Adrenal gland (tissue), 9 donors: ENCODE measurements at regions not wholly inside any gene's neighbourhood (a gene's known extent, or its start where the extent isn't known, plus 50 kb on each side); places are given as distances from the start of the nearest gene placed in this dataset.
"Not testable (repeated sequence)": the region's sequence is repeated elsewhere in the genome, so short reads cannot be mapped to it uniquely, and the experiment has no call there.

Source experiments
- DNase-seq, 7 donors: peaks; one replicate each; pipeline ENCODE4 v3.0.0-alpha.2; 2019 to 2020
- H3K27ac ChIP-seq, 5 donors: fragments of 200-600 bp; sonication (generic) in 4 of 5; 1 replicate in 3 of 5; 2 replicates in 2 of 5; pipeline versions ENCODE4 v1.5.1 to v1.8.0; 2016 to 2020; ENCODE audit warnings: mild to moderate bottlenecking in 1 of 5
- H3K27me3 ChIP-seq: fragments of 200-600 bp; 2 replicates; pipeline ENCODE4 v1.8.0; 2021
- H3K36me3 ChIP-seq, 2 donors: fragments of 200-600 bp; replicated peaks in 1 of 2; 1 replicate in 1 of 2; 2 replicates in 1 of 2; pipeline versions ENCODE4 v1.5.1 to v1.8.0; 2018 to 2022
- H3K4me1 ChIP-seq, 2 donors: fragments of 200-600 bp; replicated peaks in 1 of 2; 1 replicate in 1 of 2; 2 replicates in 1 of 2; pipeline versions ENCODE4 v1.5.1 to v1.8.0; 2018 to 2021
- H3K4me3 ChIP-seq, 4 donors: fragments of 200-600 bp; sonication (generic) in 3 of 4; one replicate each; pipeline ENCODE4 v1.5.1; 2016 to 2018
- H3K9me3 ChIP-seq, 3 donors: fragments of 200-600 bp; sonication (generic) in 1 of 3; replicated peaks in 1 of 3; 1 replicate in 2 of 3; 2 replicates in 1 of 3; pipeline versions ENCODE4 v1.5.1 to v1.8.0; 2016 to 2021
- POLR2A ChIP-seq, 2 donors: fragments of 450-650 bp; IDR thresholded peaks; one replicate each; pipeline ENCODE4 v1.6.1; 2017; ENCODE audit warnings: antibody characterized with exemption in 2 of 2, mild to moderate bottlenecking in 2 of 2, moderate library complexity in 1 of 2
- WGBS, 4 donors: extraction: QIAGEN DNeasy Blood & Tissue Kit in 2 of 4; methylation state at CpG; one replicate each; pipeline versions ENCODE4 v1.1.5 to v1.1.7; 2013 to 2017; 5-methylcytosine and 5-hydroxymethylcytosine counted together
- intact Hi-C, 2 donors: fragments of 100-400 bp; cut with DNase I; formaldehyde crosslinking; loops; one replicate each; pipeline versions ENCODE4 v1.14.1 to v1.15.0; 2022 to 2023
- TF ChIP-seq, protein P1 (sequence below), 6 experiments: fragments of 450-650 bp in 4 of 6; fragments of 200-600 bp in 2 of 6; sonication (generic) in 1 of 6; IDR thresholded peaks; 1 replicate in 5 of 6; 2 replicates in 1 of 6; pipeline versions ENCODE4 v1.5.1 to v1.8.0; 2016 to 2021; ENCODE audit warnings: antibody characterized with exemption in 6 of 6, mild to moderate bottlenecking in 2 of 6, moderate library complexity in 1 of 6
- donor health status: healthy with polysubstance abuse.
- donor health status: Bipolar disorder and iron deficiency.
- donor health status: DM: yes; HTN: yes; CAD: no.
- donor health status: DM: no; HTN: no; CAD: no.
- donor health status: DM: no; HTN: no; CAD: no.

DNA sequence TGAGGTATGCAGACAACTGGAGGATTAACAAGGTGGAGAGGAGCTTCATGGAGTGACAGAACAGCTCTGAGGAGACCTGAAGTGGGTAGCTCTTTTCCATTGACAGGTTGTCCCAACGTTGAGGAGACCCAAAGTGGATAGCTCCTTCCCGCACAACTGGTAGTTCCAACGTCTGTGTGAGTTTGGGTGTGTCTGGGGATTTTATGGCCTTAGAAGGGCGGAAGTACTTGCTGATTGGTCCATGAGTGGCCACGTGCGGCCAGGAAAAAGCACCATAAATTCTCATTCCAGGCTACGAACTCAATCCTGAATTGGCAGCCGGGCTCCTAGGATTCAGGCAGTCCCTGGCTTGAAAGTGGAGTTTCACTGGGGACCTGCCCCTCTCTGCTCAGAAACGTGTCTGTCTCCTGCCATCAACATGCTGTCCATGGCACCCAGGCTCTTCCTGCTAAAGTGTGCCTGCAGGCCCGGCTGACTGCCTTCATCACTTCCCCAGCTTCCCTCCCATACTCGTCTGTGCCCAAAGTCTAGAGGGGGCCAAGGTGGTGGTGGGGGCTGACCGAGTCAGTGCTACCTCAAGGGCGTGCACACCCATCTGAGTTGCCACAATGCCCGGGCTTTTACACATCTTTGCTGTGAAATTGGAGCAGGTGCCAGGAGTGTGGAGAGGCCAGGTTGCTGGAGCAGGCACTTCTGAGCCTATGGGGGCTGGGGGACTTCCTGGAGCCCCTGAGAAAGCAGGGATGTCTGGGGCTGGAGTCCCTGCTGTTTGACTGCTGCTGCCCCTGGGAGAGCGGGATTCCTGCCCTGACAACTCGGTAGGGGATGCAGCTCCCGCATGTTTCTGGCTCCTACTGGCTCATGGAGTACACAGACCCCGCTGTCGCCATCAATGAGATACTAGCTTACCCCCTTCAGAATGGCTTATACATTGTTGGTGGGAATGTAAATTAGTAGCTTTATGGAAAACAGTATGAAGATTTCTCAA, 2034.6 kb upstream of the ACO1 start:
- no peaks in the 10 kb centered on the region for H3K4me1 ChIP-seq
- no peaks in the 10 kb centered on the region for H3K27me3 ChIP-seq
- TF ChIP-seq, protein P1, sequence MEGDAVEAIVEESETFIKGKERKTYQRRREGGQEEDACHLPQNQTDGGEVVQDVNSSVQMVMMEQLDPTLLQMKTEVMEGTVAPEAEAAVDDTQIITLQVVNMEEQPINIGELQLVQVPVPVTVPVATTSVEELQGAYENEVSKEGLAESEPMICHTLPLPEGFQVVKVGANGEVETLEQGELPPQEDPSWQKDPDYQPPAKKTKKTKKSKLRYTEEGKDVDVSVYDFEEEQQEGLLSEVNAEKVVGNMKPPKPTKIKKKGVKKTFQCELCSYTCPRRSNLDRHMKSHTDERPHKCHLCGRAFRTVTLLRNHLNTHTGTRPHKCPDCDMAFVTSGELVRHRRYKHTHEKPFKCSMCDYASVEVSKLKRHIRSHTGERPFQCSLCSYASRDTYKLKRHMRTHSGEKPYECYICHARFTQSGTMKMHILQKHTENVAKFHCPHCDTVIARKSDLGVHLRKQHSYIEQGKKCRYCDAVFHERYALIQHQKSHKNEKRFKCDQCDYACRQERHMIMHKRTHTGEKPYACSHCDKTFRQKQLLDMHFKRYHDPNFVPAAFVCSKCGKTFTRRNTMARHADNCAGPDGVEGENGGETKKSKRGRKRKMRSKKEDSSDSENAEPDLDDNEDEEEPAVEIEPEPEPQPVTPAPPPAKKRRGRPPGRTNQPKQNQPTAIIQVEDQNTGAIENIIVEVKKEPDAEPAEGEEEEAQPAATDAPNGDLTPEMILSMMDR (IDR thresholded peaks at IDR 0.05): no peak
- no peaks in the 10 kb centered on the region for H3K36me3 ChIP-seq
- no peak overlapping the region for H3K27ac ChIP-seq
- WGBS, 4 donors: 82 to 85% (median 84%) methylated on average over 16 to 19 of the region's 19 CpGs
- no peaks in the 10 kb centered on the region for H3K9me3 ChIP-seq
- DNase-seq: no peak
- no peak overlapping the region for H3K4me3 ChIP-seq
- intact Hi-C loops: no loop called here

DNA sequence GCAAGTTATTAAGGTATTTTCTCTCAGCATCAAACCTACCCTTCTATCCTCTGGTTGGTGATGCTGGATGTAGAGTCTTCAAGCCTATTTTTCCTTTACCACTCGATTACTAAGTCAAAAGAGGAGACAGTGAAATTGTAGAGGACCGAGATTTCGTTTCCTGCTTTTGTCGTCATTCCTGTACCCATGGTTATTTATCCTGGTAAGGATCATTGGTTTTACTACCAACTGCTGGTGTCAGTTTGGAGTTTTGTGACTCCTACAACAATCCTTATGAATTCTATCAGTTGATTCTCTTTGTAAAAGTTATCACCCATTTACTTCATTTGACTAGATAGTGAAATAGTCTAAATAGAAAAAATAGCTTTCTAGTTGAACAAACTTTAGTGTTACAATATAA, 2028.2 kb upstream of the ACO1 start:
- no peak overlapping the region for H3K4me3 ChIP-seq
- no peaks in the 10 kb centered on the region for H3K9me3 ChIP-seq
- H3K27ac ChIP-seq: no peak overlapping the region
- H3K36me3 ChIP-seq: no peaks in the 10 kb centered on the region
- H3K27me3 ChIP-seq: no peaks in the 10 kb centered on the region
- no peak for TF ChIP-seq POLR2A (IDR thresholded peaks at IDR 0.05)
- TF ChIP-seq, protein P1 (IDR thresholded peaks at IDR 0.05): no peak
- 66 to 79% (median 76%) methylated on average over 4 of the region's 4 CpGs for WGBS, 4 donors
- no peaks in the 10 kb centered on the region for H3K4me1 ChIP-seq
- intact Hi-C loops: no loop called here
- no peak for DNase-seq

DNA sequence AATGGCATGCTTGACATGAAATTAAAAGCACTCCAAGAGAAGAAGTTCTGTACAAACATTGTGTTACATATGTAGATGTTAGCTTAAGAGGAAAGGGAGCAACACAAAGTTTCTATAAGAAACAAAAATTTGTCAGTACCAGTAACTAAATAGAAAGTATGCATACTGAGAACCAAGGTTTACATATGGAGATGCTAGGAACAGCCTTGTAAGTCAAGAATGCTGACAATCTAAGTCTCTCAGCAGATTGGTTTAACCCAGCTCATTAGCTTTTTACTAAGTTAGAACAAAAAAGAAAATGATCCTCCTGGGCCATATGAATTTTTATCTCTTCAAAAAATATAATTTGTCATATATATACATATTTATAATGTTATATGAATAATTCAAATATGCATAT, 2022.1 kb upstream of the ACO1 start:
- intact Hi-C loops: no loop called here
- TF ChIP-seq, protein P1 (IDR thresholded peaks at IDR 0.05): no peak
- TF ChIP-seq POLR2A (IDR thresholded peaks at IDR 0.05): no peak
- no peak overlapping the region for H3K27ac ChIP-seq
- DNase-seq: no peak
- no peaks in the 10 kb centered on the region for H3K36me3 ChIP-seq
- no peaks in the 10 kb centered on the region for H3K9me3 ChIP-seq
- no peaks in the 10 kb centered on the region for H3K27me3 ChIP-seq
- H3K4me3 ChIP-seq: no peak overlapping the region
- H3K4me1 ChIP-seq: no peaks in the 10 kb centered on the region

DNA sequence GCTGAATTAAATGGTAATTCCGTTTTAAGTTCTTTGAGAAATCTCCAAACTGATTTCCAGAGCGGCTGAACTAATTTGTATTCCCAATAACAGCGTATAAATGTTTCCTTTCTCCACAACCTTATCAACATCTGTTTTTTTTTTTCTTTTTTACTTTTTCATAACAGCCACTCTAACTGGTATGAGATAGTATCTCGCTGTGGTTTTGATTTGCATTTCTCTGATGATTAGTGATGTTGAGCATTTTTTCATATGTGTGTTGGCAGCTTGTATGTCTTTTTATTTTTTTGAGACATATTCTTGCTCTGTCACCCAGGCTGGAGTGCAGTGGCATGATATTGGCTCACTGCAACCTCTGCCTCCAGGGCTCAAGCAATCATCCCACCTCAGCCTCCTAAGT, 2018.3 kb upstream of the ACO1 start:
- H3K27ac ChIP-seq, intact Hi-C loops, H3K9me3 ChIP-seq, H3K4me1 ChIP-seq, H3K36me3 ChIP-seq, H3K4me3 ChIP-seq, DNase-seq, H3K27me3 ChIP-seq: not testable (repeated sequence)
- 83 to 85% (median 83%) methylated on average over 4 of the region's 4 CpGs for WGBS, 4 donors

DNA sequence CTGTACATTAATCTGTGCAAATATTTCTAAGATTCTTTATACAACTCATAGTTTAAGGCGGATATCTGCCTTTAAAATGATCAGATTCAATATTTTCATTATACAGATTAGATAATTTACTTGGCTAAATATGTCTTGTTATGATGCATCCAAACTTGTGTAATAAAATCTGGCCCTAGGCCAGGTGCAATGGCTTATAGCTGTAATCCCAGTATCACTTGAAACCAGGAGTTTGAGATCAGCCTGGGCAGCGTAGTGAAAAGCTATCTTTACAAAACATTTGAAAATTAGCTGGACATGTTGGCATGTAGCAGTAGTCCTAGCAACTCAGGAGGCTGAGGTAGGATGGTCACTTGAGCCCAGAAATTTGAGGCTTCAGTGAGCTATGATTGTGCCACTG, 2002.2 kb upstream of the ACO1 start:
- Histone ChIP-seq H3K4me3 (no peak overlapping the region), H3K4me1 (no peaks in the 10 kb centered on the region), H3K27me3 (no peaks in the 10 kb centered on the region), H3K9me3 (peaks cover 0 to 3% (median 0%) of the 10 kb centered on the region in 3 donors), H3K27ac (no peak overlapping the region), H3K36me3 (no peaks in the 10 kb centered on the region)
- peak in 1 of 7 donors; percentile 1 for DNase-seq
- intact Hi-C loops: no loop called here
- WGBS, 4 donors: 60 to 77% (median 67%) methylated on average over 2 of the region's 2 CpGs
- TF ChIP-seq, protein P1 (IDR thresholded peaks at IDR 0.05): no peak
- TF ChIP-seq POLR2A (IDR thresholded peaks at IDR 0.05): no peak
